ENCODE measurements at regions not wholly inside any gene's neighbourhood (a gene's known extent, or its start where the extent isn't known, plus 50 kb on each side); places are given as distances from the start of the nearest gene placed in this dataset.

- Histone ChIP-seq H3K4me1 (ENCODE audit: control insufficient read depth in 3 of 3, insufficient read depth in 3 of 3, low read length in 3 of 3) (no peaks in the 10 kb centered on the region), H3K27me3 (ENCODE audit: control insufficient read depth in 3 of 3, insufficient read depth in 3 of 3, low read length in 3 of 3) (no peaks in the 10 kb centered on the region), H3K27ac (ENCODE audit: low read depth, low read length) (no peak overlapping the region), H3K4me3 (ENCODE audit: low read length in 3 of 3) (no peak overlapping the region), H3K9ac (ENCODE audit: low read depth in 1 of 3, low read length in 3 of 3) (no peak overlapping the region), H3K9me3 (ENCODE audit: control insufficient read depth in 3 of 3, low read length in 3 of 3) (no peaks in the 10 kb centered on the region), H3K36me3 (ENCODE audit: control insufficient read depth in 3 of 3, insufficient read depth in 3 of 3, low read length in 3 of 3) (no peaks in the 10 kb centered on the region)
Measured at GRCh38 chr7:96418581-96418980, 96.7 kb upstream of the SLC25A13 start.

DNA sequence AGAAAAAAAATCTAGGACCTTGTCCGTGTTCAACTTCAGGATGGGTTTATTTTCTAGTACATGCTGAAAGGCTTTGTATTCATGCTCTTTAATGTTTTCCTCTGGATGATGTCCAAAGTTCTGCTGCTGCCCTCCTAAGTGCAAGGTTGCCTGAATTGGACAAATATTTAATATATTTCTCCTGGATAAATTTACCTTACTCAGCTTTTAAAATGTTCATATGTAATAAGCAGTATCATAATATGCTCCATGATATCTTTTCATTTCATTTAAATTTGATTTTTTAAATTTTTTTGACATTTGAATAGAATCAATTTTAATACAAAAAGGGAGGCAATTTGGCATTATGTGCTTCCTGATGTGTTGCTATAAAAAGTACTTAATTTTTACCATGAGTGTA, 95.9 kb upstream of the SLC25A13 start:
- Histone ChIP-seq H3K9ac (ENCODE audit: low read depth in 1 of 3, low read length in 3 of 3) (no peak overlapping the region), H3K9me3 (ENCODE audit: control insufficient read depth in 3 of 3, low read length in 3 of 3) (no peaks in the 10 kb centered on the region), H3K4me3 (ENCODE audit: low read length in 3 of 3) (no peak overlapping the region), H3K27me3 (ENCODE audit: control insufficient read depth in 3 of 3, insufficient read depth in 3 of 3, low read length in 3 of 3) (no peaks in the 10 kb centered on the region), H3K27ac (ENCODE audit: low read depth, low read length) (no peak overlapping the region), H3K4me1 (ENCODE audit: control insufficient read depth in 3 of 3, insufficient read depth in 3 of 3, low read length in 3 of 3) (no peaks in the 10 kb centered on the region), H3K36me3 (ENCODE audit: control insufficient read depth in 3 of 3, insufficient read depth in 3 of 3, low read length in 3 of 3) (no peaks in the 10 kb centered on the region)

DNA sequence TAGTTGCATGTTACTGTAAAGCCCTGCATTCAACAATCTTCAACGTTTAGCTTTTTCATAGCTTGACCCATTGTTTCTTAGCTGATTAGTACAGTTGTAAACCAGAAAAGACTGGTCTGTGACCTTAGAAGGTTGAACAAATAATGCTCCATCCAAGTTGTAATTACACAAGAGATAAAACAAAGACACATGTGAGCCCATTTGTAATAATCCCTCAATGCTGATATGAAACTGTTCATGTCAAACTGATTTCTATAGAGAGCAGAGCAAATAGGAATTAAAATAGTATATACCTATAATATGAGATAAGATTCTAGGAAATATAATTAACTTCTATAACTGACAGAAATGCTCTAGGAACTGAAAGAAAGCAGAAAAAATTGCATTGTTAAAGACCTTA, 94.7 kb upstream of the SLC25A13 start:
- no peaks in the 10 kb centered on the region for H3K27me3 ChIP-seq (ENCODE audit: control insufficient read depth in 3 of 3, insufficient read depth in 3 of 3, low read length in 3 of 3)
- no peak overlapping the region for H3K27ac ChIP-seq (ENCODE audit: low read depth, low read length)
- H3K36me3 ChIP-seq (ENCODE audit: control insufficient read depth in 3 of 3, insufficient read depth in 3 of 3, low read length in 3 of 3): no peaks in the 10 kb centered on the region
- no peak overlapping the region for H3K4me3 ChIP-seq (ENCODE audit: low read length in 3 of 3)
- no peak overlapping the region for H3K9ac ChIP-seq (ENCODE audit: low read depth in 1 of 3, low read length in 3 of 3)
- no peaks in the 10 kb centered on the region for H3K9me3 ChIP-seq (ENCODE audit: control insufficient read depth in 3 of 3, low read length in 3 of 3)
- H3K4me1 ChIP-seq (ENCODE audit: control insufficient read depth in 3 of 3, insufficient read depth in 3 of 3, low read length in 3 of 3): no peaks in the 10 kb centered on the region

GRCh38 chr7:96416116-96416515, 94.2 kb upstream of the SLC25A13 start:
- Histone ChIP-seq H3K4me1 (ENCODE audit: control insufficient read depth in 3 of 3, insufficient read depth in 3 of 3, low read length in 3 of 3) (peaks cover 0 to 2% (median 0%) of the 10 kb centered on the region in 3 donors), H3K27ac (ENCODE audit: low read depth, low read length) (no peak overlapping the region), H3K27me3 (ENCODE audit: control insufficient read depth in 3 of 3, insufficient read depth in 3 of 3, low read length in 3 of 3) (no peaks in the 10 kb centered on the region), H3K36me3 (ENCODE audit: control insufficient read depth in 3 of 3, insufficient read depth in 3 of 3, low read length in 3 of 3) (no peaks in the 10 kb centered on the region), H3K9me3 (ENCODE audit: control insufficient read depth in 3 of 3, low read length in 3 of 3) (no peaks in the 10 kb centered on the region), H3K9ac (ENCODE audit: low read depth in 1 of 3, low read length in 3 of 3) (no peak overlapping the region), H3K4me3 (ENCODE audit: low read length in 3 of 3) (no peak overlapping the region)

DNA sequence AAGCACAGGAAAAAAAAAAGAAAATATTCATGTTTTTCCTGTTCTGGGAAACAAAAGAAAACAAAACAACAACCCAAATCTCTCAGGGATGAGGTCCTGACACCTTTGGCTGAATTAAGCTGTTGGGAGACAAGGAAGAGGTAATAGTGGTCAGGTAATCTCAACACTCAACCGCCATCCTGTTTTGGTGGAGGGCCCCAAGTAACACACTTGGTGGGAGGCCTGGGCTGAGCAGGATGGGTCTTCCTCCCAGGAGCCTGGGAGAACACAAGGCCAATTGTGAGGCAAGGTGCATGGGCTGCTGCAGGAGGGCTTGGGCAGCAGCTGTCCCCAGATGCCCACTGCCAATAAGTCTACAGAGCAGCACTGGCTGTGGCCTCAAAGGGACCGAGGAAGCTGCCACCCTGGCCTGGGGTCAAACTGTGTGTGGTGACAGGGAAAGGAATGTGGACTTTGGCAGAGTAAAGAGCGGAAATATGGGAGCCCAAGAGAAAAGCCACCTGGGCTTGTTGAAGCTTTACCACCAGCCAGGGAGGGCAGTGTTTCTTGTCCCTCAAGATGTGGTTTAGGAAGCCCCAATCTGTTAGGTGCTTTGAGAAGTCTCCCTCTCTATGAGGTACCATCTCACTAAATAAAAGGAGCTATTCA, 93.5 kb upstream of the SLC25A13 start:
- Histone ChIP-seq H3K9me3 (ENCODE audit: control insufficient read depth in 3 of 3, low read length in 3 of 3) (no peaks in the 10 kb centered on the region), H3K4me3 (ENCODE audit: low read length in 3 of 3) (no peak overlapping the region), H3K4me1 (ENCODE audit: control insufficient read depth in 3 of 3, insufficient read depth in 3 of 3, low read length in 3 of 3) (peaks cover under 1 to 2% (median 2%) of the 10 kb centered on the region in 3 donors), H3K27me3 (ENCODE audit: control insufficient read depth in 3 of 3, insufficient read depth in 3 of 3, low read length in 3 of 3) (no peaks in the 10 kb centered on the region), H3K9ac (ENCODE audit: low read depth in 1 of 3, low read length in 3 of 3) (no peak overlapping the region), H3K36me3 (ENCODE audit: control insufficient read depth in 3 of 3, insufficient read depth in 3 of 3, low read length in 3 of 3) (no peaks in the 10 kb centered on the region), H3K27ac (ENCODE audit: low read depth, low read length) (no peak overlapping the region)

GRCh38 chr7:96414931-96415292, 93.0 kb upstream of the SLC25A13 start:
- Histone ChIP-seq H3K27me3 (ENCODE audit: control insufficient read depth in 3 of 3, insufficient read depth in 3 of 3, low read length in 3 of 3) (no peaks in the 10 kb centered on the region), H3K9me3 (ENCODE audit: control insufficient read depth in 3 of 3, low read length in 3 of 3) (no peaks in the 10 kb centered on the region), H3K4me3 (ENCODE audit: low read length in 3 of 3) (no peak overlapping the region), H3K27ac (ENCODE audit: low read depth, low read length) (no peak overlapping the region), H3K9ac (ENCODE audit: low read depth in 1 of 3, low read length in 3 of 3) (no peak overlapping the region), H3K36me3 (ENCODE audit: control insufficient read depth in 3 of 3, insufficient read depth in 3 of 3, low read length in 3 of 3) (no peaks in the 10 kb centered on the region), H3K4me1 (ENCODE audit: control insufficient read depth in 3 of 3, insufficient read depth in 3 of 3, low read length in 3 of 3) (peaks cover 5 to 7% (median 6%) of the 10 kb centered on the region in 3 donors)

GRCh38 chr7:96410126-96410839, 88.4 kb upstream of the SLC25A13 start:
- Histone ChIP-seq H3K9ac (ENCODE audit: low read depth in 1 of 3, low read length in 3 of 3) (no peak overlapping the region), H3K36me3 (ENCODE audit: control insufficient read depth in 3 of 3, insufficient read depth in 3 of 3, low read length in 3 of 3) (no peaks in the 10 kb centered on the region), H3K4me3 (ENCODE audit: low read length in 3 of 3) (no peak overlapping the region), H3K4me1 (ENCODE audit: control insufficient read depth in 3 of 3, insufficient read depth in 3 of 3, low read length in 3 of 3) (peaks cover 5 to 7% (median 6%) of the 10 kb centered on the region in 3 donors), H3K27me3 (ENCODE audit: control insufficient read depth in 3 of 3, insufficient read depth in 3 of 3, low read length in 3 of 3) (no peaks in the 10 kb centered on the region), H3K27ac (ENCODE audit: low read depth, low read length) (no peak overlapping the region), H3K9me3 (ENCODE audit: control insufficient read depth in 3 of 3, low read length in 3 of 3) (no peaks in the 10 kb centered on the region)

DNA sequence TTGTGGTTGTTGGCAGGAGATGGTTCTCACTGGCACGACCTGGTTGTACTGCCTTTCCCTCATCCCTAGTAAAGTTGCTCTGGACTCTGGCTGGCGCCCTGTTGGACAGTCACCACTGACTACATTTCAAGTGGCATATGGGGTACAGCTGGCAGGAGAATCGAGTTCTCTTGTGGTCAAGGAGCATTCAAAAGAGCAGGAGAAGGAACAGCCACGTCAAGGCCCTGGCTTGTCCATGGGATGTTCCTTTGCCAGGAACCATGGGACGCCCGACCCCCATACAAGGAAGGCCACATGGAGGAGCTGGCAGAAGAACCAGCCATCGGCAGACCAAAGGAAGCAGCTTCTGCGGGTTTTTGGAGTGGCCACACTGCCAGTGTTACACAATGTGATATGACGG, 87.0 kb upstream of the SLC25A13 start:
- H3K27ac ChIP-seq (ENCODE audit: low read depth, low read length): no peak overlapping the region
- no peaks in the 10 kb centered on the region for H3K36me3 ChIP-seq (ENCODE audit: control insufficient read depth in 3 of 3, insufficient read depth in 3 of 3, low read length in 3 of 3)

GRCh38 chr7:96407427-96407826, 85.5 kb upstream of the SLC25A13 start:
- H3K27me3 ChIP-seq (ENCODE audit: control insufficient read depth in 3 of 3, insufficient read depth in 3 of 3, low read length in 3 of 3): no peaks in the 10 kb centered on the region

More for the DNA sequence above, 87.0 kb upstream of the SLC25A13 start:
- Histone ChIP-seq H3K4me3 (ENCODE audit: low read length in 3 of 3) (no peak overlapping the region), H3K27me3 (ENCODE audit: control insufficient read depth in 3 of 3, insufficient read depth in 3 of 3, low read length in 3 of 3) (no peaks in the 10 kb centered on the region), H3K9me3 (ENCODE audit: control insufficient read depth in 3 of 3, low read length in 3 of 3) (no peaks in the 10 kb centered on the region), H3K4me1 (ENCODE audit: control insufficient read depth in 3 of 3, insufficient read depth in 3 of 3, low read length in 3 of 3) (peaks cover 5 to 7% (median 6%) of the 10 kb centered on the region in 3 donors), H3K9ac (ENCODE audit: low read depth in 1 of 3, low read length in 3 of 3) (no peak overlapping the region)

GRCh38 chr7:96402913-96403312, 81.0 kb upstream of the SLC25A13 start:
- no peaks in the 10 kb centered on the region for H3K4me1 ChIP-seq (ENCODE audit: control insufficient read depth in 3 of 3, insufficient read depth in 3 of 3, low read length in 3 of 3)
- H3K36me3 ChIP-seq (ENCODE audit: control insufficient read depth in 3 of 3, insufficient read depth in 3 of 3, low read length in 3 of 3): no peaks in the 10 kb centered on the region
- no peak overlapping the region for H3K9ac ChIP-seq (ENCODE audit: low read depth in 1 of 3, low read length in 3 of 3)
- no peak overlapping the region for H3K27ac ChIP-seq (ENCODE audit: low read depth, low read length)
- H3K9me3 ChIP-seq (ENCODE audit: control insufficient read depth in 3 of 3, low read length in 3 of 3): no peaks in the 10 kb centered on the region
- no peak overlapping the region for H3K4me3 ChIP-seq (ENCODE audit: low read length in 3 of 3)
- no peaks in the 10 kb centered on the region for H3K27me3 ChIP-seq (ENCODE audit: control insufficient read depth in 3 of 3, insufficient read depth in 3 of 3, low read length in 3 of 3)

More at GRCh38 chr7:96407427-96407826, 85.5 kb upstream of the SLC25A13 start:
- Histone ChIP-seq H3K9ac (ENCODE audit: low read depth in 1 of 3, low read length in 3 of 3) (no peak overlapping the region), H3K4me3 (ENCODE audit: low read length in 3 of 3) (no peak overlapping the region), H3K9me3 (ENCODE audit: control insufficient read depth in 3 of 3, low read length in 3 of 3) (no peaks in the 10 kb centered on the region), H3K36me3 (ENCODE audit: control insufficient read depth in 3 of 3, insufficient read depth in 3 of 3, low read length in 3 of 3) (no peaks in the 10 kb centered on the region), H3K4me1 (ENCODE audit: control insufficient read depth in 3 of 3, insufficient read depth in 3 of 3, low read length in 3 of 3) (peaks cover 5 to 7% (median 6%) of the 10 kb centered on the region in 3 donors), H3K27ac (ENCODE audit: low read depth, low read length) (no peak overlapping the region)

All from skeletal muscle tissue (tissue), 3 donors.